SK-MEL-5 (cell line): ENCODE measurements at regions not wholly inside any gene's neighbourhood (a gene's known extent, or its start where the extent isn't known, plus 50 kb on each side); places are given as distances from the start of the nearest gene placed in this dataset.
"Not testable (repeated sequence)": the region's sequence is repeated elsewhere in the genome, so short reads cannot be mapped to it uniquely, and the experiment has no call there.

ENCODE experiments used
- DNase-seq: peaks from one replicate; pipeline ENCODE4 v3.0.0-alpha.2; 2016; ENCODE audit warnings: low read depth, low spot score
- in situ Hi-C: cut with HindIII; loops from 2 replicates; pipeline ENCODE4 v1.10.0; 2016; ENCODE audit warnings: low sequenced_read_pairs, high pct_unique_total_duplicates, low pct_unique_long_range_greater_than_20kb

GRCh38 chrX:74015379-74016019 is 163.0 kb upstream of the XIST start:
- DNase-seq = peak; percentile 73
- in situ Hi-C loops = no loop called here

GRCh38 chrX:74009041-74009440 is 156.5 kb upstream of the XIST start:
- in situ Hi-C loops = no loop called here
- no peak for DNase-seq

- in situ Hi-C loops = no loop called here
Measured at GRCh38 chrX:73992019-73992418, 139.5 kb upstream of the XIST start.

GRCh38 chrX:73987166-73987565 is 134.7 kb upstream of the XIST start:
- DNase-seq = no peak

More at GRCh38 chrX:73992019-73992418, 139.5 kb upstream of the XIST start:
- DNase-seq = no peak

GRCh38 chrX:73979551-73980131 is 127.1 kb upstream of the XIST start:
- in situ Hi-C loops = no loop called here
- DNase-seq = no peak

More at GRCh38 chrX:73987166-73987565, 134.7 kb upstream of the XIST start:
- in situ Hi-C loops = no loop called here

GRCh38 chrX:73977542-73978169 is 125.1 kb upstream of the XIST start:
- in situ Hi-C loops = no loop called here
- DNase-seq = no peak

- DNase-seq, in situ Hi-C loops: not testable (repeated sequence)
Measured at GRCh38 chrX:73967461-73967860, 114.9 kb upstream of the XIST start.

- DNase-seq = no peak
Measured at GRCh38 chrX:73965833-73966232, 113.3 kb upstream of the XIST start.

GRCh38 chrX:73964579-73964978 is 112.1 kb upstream of the XIST start:
- DNase-seq = no peak
- in situ Hi-C loops = no loop called here

More at GRCh38 chrX:73965833-73966232, 113.3 kb upstream of the XIST start:
- in situ Hi-C loops = no loop called here

- in situ Hi-C loops = no loop called here
- no peak for DNase-seq
Measured at GRCh38 chrX:73963682-73964081, 111.2 kb upstream of the XIST start.

GRCh38 chrX:73962948-73963347 is 110.4 kb upstream of the XIST start:
- in situ Hi-C loops = no loop called here
- DNase-seq = no peak

GRCh38 chrX:73961867-73962266 is 109.4 kb upstream of the XIST start:
- in situ Hi-C loops, DNase-seq: not testable (repeated sequence)

GRCh38 chrX:73944563-73944908 is 92.0 kb upstream of the XIST start:
- in situ Hi-C loops = no loop called here
- DNase-seq = no peak

- DNase-seq = peak; percentile 82
- in situ Hi-C loops = no loop called here
Measured at GRCh38 chrX:73943693-73944562, 91.4 kb upstream of the XIST start.

- in situ Hi-C loops = no loop called here
- no peak for DNase-seq
Measured at GRCh38 chrX:73940893-73941470, 88.5 kb upstream of the XIST start.

- DNase-seq, in situ Hi-C loops: not testable (repeated sequence)
Measured at GRCh38 chrX:73937843-73938242, 85.3 kb upstream of the XIST start.

- no peak for DNase-seq
- in situ Hi-C loops = no loop called here
Measured at GRCh38 chrX:73932522-73932921, 80.0 kb upstream of the XIST start.

- in situ Hi-C loops = no loop called here
- no peak for DNase-seq
Measured at GRCh38 chrX:73930300-73930699, 77.8 kb upstream of the XIST start.
